Glomerular visceral epithelial cell (primary cell): ENCODE measurements at regions not wholly inside any gene's neighbourhood (a gene's known extent, or its start where the extent isn't known, plus 50 kb on each side); places are given as distances from the start of the nearest gene placed in this dataset.

Source experiments
- DNase-seq: peaks from one replicate; pipeline ENCODE4 v3.0.0-alpha.2; 2016; ENCODE audit errors: extremely low spot score

DNA sequence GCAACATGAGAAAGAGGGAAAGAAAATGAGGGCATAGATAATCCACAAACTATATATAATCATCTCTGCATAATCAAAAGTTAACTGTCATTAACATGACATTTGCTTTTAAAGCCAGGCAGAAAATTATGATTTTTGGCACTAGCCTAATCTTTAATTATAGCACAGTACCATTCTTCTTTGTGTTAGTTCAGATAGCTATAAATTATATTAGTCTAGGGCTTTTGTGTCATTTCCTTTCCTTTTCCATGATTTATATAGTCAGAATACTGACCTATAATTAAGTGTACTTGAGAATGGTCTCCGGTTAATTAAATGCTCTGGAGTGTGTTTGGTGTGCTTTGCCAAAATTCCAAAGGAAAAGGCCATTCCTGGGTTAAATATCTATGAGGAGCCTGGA is 441.9 kb upstream of the THRB start:
- DNase-seq: no peak

GRCh38 chr3:24937228-24937627 is 442.6 kb upstream of the THRB start:
- DNase-seq: no peak

- DNase-seq: no peak
These were observed 443.1 kb upstream of the THRB start for GRCh38 chr3:24937780-24938179.

- DNase-seq: no peak
These were observed 449.3 kb upstream of the THRB start for GRCh38 chr3:24943961-24944360.

DNA sequence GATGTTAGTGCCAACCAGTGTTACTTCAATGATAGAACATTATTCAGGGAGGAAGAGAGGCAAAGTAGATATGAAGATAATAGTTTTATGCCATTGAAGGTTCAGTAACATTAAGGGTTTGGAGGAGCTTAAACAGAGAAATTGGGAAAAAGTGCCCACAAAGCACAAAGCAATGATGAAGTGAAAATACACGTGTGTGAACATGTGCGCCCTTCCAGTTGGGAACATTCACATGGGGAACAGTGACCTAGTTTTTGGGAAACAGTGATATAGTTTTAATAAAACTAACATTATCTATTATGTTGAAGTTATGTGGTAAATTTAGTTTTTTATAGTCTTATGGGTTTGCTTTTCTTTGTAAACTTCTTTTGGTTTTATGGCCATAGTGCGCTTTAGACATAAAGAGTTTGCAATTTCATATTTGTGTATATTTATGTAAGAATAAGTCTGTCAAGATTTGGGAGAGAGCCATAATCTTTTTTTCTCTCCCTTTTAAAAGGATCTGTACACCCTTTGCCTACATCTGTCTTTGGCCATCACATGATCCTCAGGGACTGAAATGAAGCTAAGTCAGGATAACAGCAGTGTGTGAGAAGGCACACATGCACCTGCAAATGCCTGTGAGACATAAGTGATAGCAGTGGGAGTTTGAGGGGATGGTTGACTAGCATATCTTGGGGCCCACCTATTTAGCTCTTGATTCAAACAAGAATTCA is 450.3 kb upstream of the THRB start:
- DNase-seq: no peak

- no peak for DNase-seq
These were observed 450.9 kb upstream of the THRB start for GRCh38 chr3:24945563-24945962.

- no peak for DNase-seq
These were observed 452.5 kb upstream of the THRB start for GRCh38 chr3:24947103-24947502.

- DNase-seq: no peak
These were observed 456.5 kb upstream of the THRB start for GRCh38 chr3:24951180-24951579.

DNA sequence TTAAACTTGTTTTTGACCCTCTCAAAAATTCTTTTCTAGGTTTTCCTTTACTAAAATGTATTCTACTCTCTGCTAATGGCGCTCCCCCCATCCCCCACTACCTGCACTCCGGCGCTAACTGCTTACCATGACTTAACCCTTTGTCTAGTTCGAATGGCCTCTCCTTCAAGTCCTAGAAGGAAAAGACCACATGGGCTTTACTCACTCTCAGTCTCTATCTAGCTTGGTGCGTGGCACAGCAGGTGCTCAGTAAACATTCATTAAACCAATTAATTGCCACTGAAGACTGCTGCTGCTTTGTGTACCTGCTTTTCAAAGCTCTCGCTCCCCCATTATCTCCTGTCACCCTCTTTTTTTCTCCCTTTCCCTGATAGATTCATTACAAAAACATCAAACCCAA is 457.7 kb upstream of the THRB start:
- DNase-seq: no peak

- no peak for DNase-seq
These were observed 458.6 kb upstream of the THRB start for GRCh38 chr3:24953060-24953771.

DNA sequence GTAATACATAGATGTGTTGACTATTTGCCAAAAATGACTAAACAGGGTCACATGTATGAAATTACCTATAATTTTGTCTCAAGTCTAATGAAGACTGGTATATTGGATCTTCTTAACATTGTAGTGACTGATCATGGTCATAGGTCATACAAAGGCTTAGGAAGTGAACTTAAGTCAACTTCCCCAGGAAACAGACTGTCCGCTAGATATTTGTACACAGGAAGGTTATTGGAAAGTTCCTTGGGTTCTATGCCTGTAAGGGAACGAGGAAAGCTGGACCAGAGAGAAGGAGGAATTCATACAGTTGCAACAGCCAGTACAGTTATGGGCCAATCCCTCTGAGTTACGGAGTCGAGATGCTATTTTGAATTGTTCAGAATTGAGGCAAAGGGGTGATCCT is 462.0 kb upstream of the THRB start:
- no peak for DNase-seq

GRCh38 chr3:24958271-24958670 is 463.6 kb upstream of the THRB start:
- DNase-seq: no peak

- no peak for DNase-seq
These were observed 464.3 kb upstream of the THRB start for GRCh38 chr3:24958910-24959447.

DNA sequence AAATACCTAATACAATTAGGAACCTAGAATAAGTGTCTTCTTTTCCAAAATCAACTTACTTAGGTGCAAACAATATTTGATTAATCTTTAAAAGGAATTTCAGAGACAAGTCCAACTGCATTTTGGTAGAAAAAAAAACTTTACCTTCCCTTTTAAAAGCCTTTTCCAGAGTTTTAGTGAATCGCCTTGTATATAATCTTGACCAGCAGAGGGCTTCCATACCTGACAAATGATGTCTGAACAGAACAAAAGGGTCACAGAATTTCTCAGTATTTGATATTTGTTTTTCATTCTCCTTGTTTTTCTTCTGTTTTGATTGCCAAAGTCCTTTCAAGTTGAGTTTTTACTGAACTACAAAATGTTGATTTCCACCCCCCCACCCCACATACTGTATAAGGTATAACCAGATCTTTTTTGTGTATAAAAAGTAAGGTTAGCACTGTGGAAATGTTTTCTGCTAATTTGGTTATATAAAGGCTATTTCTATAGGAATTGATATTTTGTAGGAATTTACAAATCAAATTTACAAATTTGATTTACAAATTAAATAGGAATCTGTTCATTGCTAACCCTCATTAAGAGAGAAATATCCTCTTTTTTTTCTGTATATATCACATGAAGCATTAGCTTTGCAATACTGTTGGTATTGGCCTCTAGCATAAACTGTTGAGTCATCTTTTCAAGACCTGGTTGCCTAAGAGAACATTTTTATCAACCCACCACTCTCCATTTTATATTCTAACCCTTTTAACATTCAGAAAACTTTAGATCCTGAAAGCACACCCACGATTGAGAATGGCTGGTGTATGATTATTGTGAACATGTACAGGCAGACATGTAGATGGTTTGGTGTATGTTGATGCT is 464.1 kb upstream of the RARB start:
- peak; percentile 8 for DNase-seq

DNA sequence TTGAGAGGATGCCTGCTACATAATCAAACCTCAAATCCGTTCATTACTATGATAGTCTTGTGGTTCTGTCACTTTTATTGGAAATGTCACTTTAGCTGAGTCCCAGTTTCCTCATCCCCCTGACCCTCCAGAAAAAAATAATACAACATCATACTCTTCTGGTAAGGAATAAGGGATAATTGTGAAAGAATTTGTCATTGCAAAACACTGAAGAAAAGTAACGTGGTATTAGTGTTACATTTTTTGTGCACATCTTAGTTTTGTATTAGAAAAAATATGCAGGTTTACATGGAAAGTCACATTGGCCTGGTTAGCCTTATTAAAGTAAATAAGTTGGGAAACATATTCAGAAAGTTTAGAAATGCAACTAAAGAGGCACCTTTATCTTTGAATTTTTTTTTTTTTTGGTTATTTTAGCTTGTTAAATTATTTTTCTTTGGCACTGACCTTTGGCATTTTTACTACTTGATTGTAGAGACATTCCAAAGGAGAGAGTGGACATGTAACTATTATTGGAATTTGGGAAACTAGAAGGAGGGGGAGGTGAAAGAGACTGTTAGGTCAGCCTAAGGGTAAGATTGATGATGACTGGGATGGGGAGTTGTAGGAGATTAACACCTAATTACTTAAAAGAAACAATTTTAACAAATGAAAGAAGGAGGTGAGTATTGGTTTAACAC is 462.2 kb upstream of the RARB start:
- no peak for DNase-seq

GRCh38 chr3:24968036-24968435 is 460.0 kb upstream of the RARB start:
- DNase-seq: no peak

DNA sequence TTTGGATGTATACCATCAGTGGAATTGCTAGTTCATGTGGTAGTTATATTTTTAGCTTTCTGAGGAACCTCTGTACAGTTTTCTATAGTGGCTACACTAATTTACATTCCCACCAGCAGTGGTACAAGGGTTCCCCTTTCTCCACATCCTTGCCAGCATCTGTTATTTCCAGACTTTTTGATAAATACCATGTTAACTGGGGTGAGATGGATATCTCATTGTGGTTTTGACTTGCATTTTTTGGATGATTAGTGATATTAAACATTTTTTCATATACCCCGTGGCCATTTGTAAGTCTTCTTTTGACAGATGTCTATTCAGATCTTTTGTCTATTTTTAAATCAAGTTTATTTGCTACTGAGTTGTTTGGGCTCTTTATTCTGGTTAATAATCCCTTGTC is 455.6 kb upstream of the RARB start:
- DNase-seq: no peak

DNA sequence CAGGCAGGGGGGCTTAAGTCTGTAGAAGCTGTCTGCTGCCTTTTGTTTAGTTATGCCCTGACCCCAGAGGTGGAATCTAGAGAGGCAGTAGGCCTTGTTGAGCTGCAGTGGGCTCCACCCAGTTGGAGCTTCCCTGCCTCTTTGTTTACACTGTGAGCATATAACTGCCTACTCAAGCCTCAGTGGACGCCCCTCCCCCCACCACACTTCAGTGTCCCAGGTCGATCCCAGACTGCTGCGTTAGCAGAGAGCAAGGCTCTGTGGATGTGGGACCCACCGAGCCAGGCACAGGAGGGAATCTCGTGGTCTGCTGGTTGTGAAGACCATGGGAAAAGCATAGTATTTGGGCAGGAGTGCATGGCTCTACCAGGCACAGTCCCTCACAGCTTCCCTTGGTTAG is 446.8 kb upstream of the RARB start:
- no peak for DNase-seq

DNA sequence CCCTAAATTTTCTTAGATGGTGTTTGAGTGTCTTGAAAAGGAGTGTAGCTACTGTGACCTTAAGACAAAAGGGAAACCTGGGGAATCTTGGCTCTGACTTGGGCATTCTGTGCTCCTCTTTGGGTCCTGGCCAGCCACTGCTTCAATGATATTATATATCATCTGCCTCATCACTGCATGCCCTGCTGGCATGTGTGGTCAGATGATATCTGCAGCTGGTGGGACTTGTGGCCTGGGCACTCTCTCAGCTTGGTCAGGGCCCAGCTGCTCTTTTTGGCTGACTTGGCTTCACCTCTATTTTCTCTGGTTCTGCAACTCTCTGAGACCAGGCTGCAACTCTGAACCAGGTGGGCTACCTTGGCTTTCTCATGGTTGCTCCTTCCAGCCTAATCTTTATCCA is 446.1 kb upstream of the RARB start:
- no peak for DNase-seq

DNA sequence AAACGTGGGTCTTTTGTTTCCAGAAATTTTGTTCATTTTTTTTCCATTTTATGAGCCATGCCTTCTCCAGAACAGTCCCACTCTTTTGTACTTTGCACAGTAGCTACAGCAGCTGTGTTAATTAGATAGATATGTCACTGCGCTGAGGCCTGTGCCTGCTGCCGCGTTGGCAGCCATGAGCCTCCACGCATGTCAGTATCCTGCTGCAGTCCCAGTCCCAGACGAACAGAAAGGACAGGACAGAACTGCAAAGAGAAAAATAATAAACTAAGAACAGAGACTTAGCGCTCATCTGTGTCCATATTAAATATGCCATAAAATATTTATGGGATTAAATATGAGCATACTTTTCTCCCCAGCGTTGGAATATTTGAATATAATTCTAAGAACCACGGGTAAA is 442.4 kb upstream of the RARB start:
- no peak for DNase-seq

DNA sequence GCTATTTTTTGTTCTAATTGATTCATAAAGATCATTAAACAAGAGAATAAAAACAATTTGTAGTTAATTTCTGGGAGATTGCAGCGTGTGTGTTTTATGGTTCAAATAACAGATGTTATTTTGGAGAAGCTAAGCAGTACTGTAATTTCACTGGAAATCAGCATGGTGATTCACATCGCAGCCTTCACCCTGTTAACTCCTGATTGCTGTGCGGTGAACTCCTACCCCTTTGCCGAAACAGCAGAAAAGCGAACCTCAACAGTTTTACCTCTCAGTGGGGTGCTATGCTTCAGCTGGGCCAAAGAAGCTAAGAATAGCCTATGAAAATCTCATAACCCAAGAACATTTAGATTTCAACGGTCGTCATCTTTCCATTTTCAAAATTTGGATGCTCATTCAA is 441.5 kb upstream of the RARB start:
- DNase-seq: no peak

GRCh38 chr3:24999357-24999756 is 428.7 kb upstream of the RARB start:
- no peak for DNase-seq
